HG02981 (cell line): ENCODE measurements at regions not wholly inside any gene's neighbourhood (a gene's known extent, or its start where the extent isn't known, plus 50 kb on each side); places are given as distances from the start of the nearest gene placed in this dataset.

ENCODE experiments used
- ATAC-seq: cut with Tn5 transposase; IDR thresholded peaks from one replicate; pipeline ENCODE4 v1.9.1; 2021; ENCODE audit warnings: mild to moderate bottlenecking, moderate library complexity; ENCODE audit not compliant: unreplicated experiment

DNA sequence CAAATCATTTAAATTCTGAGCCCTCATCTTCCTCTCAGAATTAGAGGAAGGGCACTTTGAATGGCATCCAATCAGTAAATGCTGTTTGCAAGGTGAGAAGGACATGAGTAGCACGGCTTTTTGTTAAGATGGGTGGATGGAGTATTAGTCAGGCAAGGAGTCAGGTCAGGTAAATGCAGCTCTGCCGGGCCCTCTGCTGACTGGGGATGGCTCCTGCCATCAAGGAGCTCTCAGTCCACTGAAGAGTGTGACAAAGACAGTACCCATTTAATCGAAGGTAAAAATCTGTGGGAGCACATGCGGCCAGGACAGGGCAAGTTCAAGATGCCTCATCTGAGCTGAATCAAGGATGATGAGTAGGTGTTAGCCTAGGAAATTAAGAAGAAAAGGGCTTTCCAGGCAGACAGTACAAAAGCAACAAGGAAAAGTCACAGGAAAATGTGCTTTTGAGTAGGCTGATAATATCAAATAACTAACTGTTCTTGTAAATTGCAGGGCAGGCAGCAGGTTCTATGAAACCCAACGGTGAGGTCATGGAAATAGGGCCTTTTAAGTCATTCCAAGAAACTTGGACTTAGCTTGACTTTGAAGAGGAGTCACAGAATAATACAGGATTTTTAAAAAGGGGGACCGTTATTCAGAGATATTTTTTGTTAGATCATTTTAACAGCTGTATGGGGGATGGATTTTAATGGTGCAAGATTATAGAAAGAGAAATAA is 670.5 kb upstream of the ARGLU1 start:
- no peak for ATAC-seq

DNA sequence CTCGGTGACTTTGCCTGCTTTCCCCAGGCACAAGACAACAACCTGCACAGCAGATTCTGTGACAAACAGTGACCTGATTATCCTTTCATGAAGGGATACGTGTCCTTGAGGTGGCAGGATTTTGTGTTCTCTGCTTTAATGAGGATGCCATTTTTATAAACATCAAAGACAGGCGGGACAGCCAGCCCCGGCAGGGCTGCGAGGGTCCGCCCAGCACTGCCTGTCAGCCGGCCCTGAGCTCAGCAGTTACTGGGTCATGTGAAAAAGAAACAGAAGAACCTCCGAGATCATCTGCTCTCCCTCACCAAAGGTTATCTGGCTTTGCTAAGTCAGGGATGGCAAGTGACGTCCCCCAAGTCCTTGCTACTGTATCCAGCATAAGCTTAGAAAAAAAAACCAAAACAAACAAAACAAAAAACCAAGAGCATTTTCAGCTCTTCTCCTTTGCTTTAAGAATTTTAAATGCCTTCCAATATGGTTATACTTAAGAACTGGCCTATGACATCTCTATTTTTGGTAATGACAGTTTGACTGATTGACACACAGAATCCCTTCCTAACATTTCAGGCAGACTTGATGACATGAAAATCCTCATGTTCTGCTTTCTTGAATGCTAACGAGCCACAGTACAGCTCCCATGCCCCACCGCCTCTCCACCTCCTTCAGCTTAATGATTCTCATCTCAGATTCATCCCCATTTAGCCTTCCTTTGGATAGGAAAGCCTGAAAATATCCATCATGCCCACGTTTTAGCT is 666.6 kb upstream of the ARGLU1 start:
- ATAC-seq: no peak

DNA sequence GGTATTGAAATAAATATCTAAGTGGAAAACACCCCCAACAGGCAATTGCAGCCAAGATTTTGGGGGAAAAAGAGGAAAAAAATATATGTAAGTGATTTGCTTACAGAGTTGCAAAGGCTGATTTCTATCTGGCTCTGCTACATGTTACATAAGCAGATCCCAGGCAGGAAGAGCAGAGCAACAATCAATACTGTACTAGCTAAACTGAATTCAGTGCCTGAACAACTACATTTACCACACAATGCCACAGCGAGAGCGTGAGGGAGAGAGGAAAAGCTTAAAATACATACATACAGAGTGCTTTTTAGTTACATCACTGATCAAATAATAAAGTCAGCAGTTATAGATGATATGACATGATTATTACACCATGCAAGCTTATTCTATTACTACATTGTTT is 665.6 kb upstream of the ARGLU1 start:
- no peak for ATAC-seq

DNA sequence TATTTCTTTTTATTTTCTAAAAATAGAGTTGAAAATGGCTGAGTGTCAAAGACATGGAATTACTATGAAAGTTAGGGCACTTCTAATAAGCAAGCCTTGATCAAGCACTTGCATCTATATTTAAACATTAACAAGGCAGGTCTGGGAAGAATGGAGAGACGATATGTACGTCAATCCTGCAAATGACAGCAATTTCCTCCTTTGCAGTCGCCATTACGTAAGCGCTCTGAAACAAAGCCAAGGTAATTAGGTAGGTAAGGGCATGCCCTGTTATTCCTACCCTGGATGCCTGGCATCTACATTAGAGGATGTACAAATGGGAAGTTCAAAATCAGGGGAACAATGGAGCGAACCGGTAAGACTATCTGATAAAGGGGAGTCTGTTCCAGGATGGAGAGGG is 664.0 kb upstream of the ARGLU1 start:
- ATAC-seq: no peak

DNA sequence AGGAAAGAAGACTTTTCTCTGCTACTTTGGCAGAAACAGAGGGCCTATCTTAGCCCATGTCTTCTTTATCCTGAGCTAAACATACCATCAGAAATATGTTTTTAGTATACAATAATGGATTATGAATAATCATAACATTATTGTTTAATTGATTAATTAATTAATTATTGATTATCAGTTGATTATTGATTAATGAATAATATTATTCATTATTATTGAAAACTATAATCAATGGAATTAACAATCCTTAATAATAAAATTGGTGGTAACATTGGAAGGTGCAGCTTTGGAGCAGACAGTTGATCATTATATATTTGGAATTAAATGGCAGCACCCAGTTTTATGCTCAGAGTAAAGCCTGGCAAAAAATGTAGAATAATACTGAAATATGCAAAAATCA is 655.9 kb upstream of the ARGLU1 start:
- no peak for ATAC-seq

DNA sequence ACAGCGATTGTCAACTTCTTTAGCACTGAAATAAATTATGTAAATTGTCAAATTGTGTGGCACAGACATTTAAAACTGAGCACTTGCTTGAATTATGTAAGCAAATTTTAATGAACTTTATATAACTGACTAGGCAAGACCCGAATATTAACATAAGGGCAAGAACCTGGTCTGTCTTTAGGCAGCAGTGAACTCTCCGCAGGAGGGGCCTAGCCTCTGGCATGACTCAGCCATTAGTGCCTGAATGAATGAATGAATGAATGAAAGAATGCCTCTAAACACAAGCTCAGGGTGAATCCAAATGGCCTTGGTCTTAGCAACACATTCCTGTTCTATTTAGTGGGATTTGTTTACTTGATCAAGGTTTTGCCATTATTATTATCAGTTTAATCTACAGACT is 654.7 kb upstream of the ARGLU1 start:
- no peak for ATAC-seq

DNA sequence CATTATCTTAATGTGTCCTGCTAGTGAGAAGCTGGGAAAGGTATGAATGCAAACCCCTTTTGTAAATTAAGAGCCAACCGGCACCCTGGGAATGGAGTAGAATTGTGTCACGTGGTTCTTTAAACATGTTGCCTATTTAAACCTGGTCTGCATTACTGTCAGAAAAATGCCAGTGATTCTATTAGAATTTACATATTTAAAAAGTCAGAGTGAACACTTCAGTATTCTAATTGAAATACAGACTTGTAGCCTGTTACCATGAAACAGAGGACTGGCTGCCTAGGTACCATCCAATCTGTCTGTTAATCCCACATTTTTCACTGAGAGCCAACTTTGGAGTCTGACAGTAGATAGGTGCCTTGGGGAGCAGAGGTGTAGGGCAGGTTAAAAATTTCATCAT is 652.3 kb upstream of the ARGLU1 start:
- no peak for ATAC-seq

DNA sequence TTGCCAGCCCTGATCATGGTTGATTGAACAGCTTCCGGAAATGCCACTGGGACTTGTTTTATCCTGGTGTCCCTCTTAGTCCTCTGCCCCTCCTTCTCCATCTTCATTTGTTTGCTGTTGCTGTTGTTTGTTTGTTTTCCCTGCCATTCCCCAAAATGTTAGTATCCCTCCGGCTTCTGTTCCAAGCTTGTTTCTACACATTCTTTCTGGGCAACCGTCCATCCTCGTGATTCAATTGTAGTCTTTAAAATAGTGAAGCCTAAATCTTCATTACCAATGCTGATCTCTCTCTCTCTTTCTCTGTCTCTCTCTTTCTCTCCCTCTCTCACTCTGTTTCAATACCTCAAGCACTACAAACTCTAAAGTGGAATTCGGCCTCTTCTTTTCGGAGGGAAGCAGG is 649.3 kb upstream of the ARGLU1 start:
- no peak for ATAC-seq

DNA sequence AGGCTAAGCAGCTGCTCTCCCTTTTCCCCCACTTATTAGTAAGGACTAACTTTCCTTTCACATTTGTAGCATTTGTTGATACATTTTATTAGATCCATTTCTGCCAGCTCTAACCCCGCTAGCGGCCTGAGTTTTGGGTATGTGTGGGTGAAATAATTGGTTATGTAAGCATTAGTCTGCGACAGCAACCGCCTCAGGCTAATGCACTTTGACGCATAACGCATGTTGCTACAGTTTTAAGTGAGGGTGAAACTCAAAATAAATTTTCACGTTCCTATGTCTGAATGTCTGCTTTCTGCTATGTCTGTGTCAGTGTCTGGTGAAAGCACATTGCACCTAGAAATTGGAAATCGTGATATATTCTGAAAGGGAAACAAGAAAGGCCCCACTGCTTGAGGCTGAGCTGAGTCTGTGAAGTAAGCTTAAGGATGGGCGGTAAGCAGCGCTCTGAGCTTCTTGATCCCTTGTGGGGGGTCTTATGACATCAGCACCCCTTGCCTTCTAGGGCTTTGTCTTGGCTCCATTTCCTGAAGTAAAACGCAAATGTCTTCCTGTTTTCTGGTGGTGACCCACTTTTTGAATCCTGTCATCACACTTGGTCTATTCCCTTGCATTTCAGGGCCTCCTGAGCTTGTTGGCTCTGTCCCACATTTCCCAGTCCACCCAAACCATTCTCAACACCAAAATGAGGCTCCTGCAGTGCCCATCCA is 648.3 kb upstream of the ARGLU1 start:
- no peak for ATAC-seq

DNA sequence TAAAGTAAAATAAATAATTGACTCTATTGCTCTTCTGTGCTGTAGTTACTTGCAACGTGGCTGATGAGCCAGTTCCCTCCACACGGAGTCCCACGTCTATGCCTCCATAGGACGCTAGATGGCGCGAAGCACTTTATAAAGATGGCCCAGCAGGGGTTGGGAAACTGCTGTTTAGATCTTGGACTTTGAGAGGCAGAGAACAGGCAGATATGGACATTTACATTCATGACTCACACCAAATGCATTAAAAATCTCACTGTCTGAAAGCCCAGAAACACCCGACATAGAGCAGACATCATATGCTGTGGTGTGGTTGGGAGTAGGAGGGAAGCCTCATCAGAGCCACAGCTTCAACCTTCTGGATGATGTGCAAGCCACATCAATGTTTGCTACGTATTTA is 643.1 kb upstream of the ARGLU1 start:
- peak; percentile 98 for ATAC-seq

DNA sequence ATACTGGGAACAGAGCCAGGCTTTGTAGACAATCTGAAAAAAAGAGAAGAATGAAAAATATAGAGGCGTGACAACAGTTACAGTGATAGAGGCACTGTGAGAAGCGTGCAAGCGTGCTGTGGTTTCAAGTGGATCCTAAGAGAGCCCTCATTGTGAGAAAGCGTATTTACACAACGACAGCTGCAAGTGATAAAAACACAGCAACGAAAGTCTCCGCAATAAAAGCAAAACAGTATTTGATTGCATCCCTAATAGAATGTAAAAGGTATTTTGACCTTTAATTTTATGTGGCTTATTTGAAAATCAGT is 642.7 kb upstream of the ARGLU1 start:
- no peak for ATAC-seq

DNA sequence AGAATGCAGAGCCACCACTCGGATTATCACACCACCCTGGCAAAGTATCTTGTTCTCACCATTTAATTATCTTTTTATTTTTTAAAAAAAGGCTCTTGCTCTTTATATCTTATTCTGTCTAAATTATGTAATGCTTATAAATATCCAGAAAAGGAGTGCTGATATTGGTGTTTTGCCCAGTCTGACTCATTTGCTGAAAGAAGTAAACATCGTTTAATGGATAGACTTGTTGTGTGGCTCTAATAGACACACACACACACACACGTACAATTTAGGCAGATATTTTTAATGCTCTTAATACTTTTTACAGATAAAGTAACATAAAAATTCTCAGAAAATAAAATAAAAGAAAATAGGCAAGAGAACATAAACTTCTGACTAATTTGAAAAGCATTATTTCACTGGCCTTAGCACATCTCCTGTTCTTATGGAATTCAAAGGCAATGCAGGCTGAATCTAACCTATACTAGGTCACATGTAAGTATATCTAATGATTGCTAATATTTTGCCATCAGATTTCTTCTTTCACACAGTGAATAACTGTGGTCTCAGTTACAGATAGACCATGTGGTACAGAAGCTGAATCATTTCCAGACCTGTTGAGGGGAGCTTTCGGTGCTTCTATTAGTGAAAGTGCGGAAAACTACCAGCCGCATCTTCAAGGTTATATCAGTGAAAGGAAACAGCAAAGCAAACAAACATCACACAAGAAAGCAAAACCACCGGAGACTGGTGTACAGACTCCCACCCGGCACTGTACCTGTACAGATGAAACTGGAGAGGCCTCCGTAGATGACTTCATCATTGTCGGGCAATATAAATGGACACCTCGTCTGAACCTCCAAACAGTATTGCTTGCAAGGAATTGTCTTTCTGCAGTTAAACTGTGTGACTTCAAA is 642.1 kb upstream of the ARGLU1 start:
- no peak for ATAC-seq

DNA sequence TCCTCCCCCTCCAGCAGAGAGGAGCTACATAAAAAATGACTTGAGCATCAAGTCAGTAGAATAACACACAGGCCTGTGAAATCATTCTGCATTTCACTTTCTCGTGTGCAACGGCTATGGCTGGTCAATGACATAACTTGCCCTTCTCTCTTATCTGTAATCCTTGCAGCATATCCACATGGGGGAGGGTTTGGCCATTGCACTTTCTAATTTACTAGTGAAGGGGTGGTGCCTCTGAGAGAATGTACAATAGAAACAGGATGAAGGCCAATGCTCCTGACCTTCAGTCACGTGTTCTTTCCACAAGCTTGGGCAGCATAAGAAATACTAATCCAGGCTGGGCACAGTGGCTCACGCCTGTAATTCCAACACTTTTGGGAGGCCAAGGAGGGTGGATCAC is 641.0 kb upstream of the ARGLU1 start:
- no peak for ATAC-seq

DNA sequence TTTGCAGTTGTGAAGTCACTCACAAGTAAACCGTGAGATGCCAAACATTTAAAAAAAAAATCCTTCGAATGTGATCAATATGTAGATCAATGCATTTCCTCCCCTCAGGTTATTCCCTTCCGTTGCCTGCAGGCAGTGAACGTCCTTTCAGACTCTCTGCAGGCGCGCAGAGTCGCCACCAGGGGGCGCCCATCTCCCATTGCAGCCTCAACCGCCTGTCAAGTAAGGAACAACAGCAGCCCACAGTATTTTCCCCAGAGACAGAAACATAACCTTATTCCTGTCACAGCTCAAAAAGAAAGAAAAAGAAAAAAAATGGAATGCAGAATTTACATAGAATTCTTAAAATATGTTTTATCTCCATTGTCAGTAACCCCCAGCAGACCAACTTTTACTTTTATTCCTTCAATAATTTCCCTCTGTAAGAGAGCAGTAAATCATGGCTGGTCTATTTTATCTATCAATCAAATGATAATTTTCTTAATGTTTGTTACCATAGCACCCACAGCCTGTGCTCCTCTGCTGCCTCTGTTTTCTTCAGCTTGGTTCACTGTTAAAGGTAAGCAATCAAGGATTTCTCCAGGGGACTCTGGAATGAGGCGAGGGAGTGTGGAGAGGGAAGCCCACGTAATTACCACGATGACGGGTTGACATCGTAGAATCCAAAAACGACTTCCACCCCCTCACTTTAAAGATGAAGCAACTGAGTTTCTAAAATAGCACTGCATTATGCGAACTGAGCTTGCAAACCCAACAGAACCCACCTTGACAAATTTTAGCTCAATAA is 637.6 kb upstream of the ARGLU1 start:
- peak; percentile 97 for ATAC-seq

DNA sequence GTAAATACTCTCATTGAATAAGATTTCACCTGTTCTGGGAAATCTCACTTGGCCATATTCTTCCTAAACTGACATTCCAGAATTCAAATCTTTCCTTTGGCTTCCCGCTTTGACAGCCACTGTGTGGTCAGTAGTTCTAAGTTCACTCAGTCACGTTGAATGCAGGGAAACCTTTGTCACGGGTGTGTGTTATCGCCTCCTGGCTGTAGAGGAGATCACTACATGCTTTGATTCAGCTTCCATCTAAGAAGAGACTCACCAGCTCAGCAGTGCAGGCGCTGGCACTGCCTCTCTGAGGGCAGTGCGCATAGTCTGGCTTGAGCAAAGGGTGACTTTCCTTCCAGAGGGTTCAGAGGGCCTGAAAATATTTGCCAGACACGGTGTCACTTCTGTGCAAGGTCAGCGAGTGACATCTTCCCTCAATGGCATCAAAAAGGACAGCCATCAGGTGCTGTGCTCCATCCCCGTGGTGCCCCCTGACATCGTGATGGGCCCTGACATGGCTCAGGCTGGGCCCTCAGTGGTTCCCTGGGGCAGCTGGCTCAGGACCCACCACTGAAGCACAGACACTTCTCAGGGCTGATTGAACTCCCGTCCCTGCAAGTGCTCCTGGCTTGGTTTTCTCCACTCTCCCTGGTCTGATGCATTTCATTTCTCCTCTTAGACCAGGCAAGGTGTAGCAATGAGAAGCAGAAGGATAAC is 635.4 kb upstream of the ARGLU1 start:
- no peak for ATAC-seq

DNA sequence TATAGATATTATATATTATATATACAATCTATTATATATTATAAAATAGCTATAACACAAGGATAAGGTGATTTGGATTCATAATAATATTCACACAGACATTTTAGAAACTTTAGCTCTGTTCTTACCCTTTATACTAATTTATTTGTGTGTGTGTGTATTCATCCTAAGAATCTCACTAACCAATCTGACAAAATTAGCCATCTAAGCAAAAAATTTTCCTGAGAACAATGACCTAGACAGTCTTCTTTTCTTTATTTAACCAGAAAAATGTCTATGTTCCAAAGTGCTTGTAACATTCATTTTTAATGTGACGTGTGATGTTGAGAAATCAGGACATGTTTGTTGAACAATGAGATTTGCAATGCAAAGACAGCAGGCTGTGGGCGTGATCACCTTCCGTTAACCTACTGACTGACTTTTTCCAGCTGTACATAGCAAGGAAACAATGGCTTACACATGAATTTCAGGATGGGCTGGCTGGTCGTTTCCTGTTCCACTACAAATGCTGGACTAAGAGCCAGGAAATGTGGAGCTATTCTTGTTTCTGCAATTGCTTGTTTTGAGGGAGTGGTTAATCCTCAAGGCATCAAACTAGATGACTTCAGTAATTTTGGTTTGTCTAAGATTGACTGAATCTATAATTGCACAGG is 634.6 kb upstream of the ARGLU1 start:
- no peak for ATAC-seq

DNA sequence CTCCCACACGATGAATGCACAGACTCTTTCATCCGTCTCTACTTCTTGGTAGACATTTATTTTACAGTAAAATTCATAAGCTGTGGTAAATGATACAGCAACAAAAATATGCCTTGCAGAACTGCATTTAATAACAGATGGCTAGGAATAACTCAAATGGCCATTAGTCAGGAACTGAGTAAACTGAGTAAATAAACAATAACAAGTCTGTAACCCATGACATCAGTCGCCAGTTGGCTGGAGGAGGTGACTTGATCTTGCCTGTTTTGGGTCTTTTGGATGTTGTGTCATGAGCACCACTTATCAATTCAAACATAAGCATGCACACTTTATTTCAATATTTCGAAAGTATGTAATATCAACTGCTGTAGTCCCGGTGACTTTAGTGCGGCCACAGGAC is 632.6 kb upstream of the ARGLU1 start:
- ATAC-seq: no peak

DNA sequence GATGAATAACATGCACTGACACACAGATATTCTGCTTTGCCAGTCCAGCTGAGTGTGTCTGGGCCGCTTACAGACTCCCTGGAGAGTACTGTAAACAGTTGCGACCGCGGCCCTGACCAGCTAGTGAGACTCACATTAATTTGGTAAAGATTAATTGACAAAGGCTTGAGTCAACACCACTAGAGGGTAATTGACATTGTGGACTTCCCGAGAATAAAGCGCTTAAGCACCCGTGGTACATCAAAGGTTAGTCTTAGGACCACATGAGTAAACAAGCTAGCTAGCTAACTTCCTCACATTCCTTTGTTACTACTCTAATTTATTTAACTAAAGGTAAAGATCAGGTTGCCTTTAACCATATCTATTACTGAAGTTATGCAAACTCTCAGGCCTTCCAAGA is 624.4 kb upstream of the ARGLU1 start:
- no peak for ATAC-seq

DNA sequence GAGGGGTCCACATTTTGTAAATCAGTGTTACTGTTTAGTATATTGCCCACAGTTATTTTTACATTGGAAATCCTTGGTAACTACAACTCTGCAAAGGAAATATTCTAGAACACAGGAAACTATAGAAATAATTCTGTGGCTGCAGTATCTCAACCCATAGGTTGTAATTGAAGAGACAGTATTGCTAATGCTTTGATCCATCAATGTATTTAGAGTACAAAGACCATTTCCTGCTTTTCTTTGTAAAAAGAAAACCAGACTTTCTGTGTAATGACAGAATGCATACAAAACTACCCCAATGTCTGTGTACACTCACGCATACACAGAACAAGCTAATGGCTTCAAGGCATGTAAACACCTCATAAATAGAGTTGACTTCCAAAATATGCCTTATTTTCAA is 622.1 kb upstream of the ARGLU1 start:
- no peak for ATAC-seq
